HG03175 (cell line): ENCODE measurements at regions not wholly inside any gene's neighbourhood (a gene's known extent, or its start where the extent isn't known, plus 50 kb on each side); places are given as distances from the start of the nearest gene placed in this dataset.
"Not testable (repeated sequence)": the region's sequence is repeated elsewhere in the genome, so short reads cannot be mapped to it uniquely, and the experiment has no call there.

Experiments
- ATAC-seq: cut with Tn5 transposase; IDR thresholded peaks from one replicate; pipeline ENCODE4 v1.9.1; 2021; ENCODE audit warnings: mild to moderate bottlenecking, moderate library complexity; ENCODE audit not compliant: unreplicated experiment

DNA sequence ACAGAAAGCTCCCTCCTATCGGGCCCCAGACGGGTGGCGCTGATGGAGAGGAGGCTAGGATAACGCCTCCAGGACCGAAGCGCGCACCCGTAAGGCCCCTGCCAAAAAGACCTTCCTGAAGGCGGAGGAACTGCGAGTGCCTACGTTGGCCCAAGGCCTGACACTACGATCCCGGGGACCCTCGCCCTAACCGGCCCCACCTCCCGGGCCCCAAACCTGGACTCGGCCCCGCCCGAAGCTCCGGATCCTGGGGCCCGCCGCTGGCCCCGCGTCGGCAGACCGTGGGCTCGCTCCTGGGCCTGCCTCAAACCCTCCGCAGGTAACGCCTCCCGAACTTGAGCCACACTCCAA, 53.6 kb upstream of the ROPN1B start:
- ATAC-seq = not testable (repeated sequence)

DNA sequence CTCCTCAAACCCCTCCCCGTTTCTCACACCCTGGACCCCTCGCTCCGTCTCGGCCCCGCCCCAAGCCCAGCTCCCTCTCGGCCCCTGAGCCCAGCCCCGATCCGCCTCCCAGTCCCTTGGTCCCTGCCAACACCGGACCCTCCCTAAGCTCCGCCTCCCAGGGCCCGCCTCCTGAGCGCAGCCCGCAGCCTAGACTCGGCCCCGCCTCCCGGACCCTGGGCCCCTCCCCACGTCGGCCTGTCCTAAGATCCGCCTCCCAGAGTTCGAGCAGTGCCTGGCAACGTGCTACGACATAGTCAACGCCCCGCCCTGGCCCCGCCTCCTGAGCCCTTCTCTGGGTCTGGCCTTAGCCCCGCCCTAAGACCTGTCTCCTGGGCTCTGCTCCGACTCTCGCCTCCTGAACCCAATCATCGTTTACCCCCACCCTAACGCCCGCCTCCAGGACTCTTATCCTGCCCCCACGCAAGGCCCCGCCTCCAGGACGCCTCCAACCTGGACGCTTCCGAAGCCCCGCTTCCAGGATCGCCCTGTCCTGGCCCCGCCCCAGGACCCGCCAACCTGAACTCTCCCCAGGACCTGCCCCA, 53.1 kb upstream of the ROPN1B start:
- peak; percentile 91 for ATAC-seq

- ATAC-seq = peak; percentile 75
Measured at GRCh38 chr3:125916376-125916978, 52.5 kb upstream of the ROPN1B start.

GRCh38 chr3:125917020-125917549, 51.9 kb upstream of the ROPN1B start:
- ATAC-seq = not testable (repeated sequence)

DNA sequence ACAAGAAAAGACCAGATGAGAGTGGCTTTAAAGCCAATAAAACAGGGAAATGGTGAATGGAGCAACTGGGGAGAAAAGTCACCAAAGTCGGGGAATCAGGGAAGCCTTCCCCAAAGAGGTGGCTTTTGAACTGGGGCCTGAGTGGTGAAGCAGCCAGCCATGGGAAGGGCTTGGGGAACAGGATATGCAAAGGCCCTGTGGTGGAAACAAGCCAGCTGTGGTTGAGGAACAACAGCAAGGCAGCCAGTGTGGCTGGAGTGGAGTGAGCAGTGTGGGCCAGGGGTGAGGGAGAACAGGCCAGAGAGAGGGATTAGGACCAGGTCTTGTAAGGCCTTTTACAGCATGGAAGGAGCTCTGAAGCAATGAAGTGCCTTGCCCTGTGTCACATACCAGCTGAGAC, 51.0 kb upstream of the ROPN1B start:
- ATAC-seq = not testable (repeated sequence)

DNA sequence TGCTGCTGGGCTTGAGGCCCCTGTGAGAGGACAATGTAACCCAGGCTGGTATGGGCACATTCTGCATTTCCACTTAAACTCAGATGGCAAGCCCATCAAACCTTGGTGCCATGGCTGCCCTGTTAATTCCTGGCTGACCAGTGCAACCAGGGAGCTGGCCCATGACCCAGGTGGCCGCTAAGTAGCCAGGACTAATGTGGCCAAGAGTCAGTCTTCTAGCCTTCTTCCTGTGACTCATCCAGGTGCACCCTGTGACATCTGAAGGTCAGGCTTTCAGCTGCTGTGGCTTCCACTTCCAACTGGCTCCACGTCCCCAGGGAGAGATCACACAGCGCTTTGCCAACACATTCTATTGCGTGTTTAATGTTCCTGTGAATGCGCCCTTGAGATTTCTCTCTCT, 50.5 kb upstream of the ROPN1B start:
- not testable (repeated sequence) for ATAC-seq

- not testable (repeated sequence) for ATAC-seq
Measured at GRCh38 chr3:125918866-125919265, 50.1 kb upstream of the ROPN1B start.
